HEK293 (cell line): ENCODE measurements at regions not wholly inside any gene's neighbourhood (a gene's known extent, or its start where the extent isn't known, plus 50 kb on each side); places are given as distances from the start of the nearest gene placed in this dataset.

ENCODE experiments used
- KLF1 ChIP-seq: fragments of 450-650 bp; formaldehyde crosslinking; IDR thresholded peaks from 2 replicates; pipeline ENCODE4 v1.5.1; 2016; ENCODE audit warnings: missing biosample characterization, missing genetic modification characterization
- OVOL3 ChIP-seq: fragments of 450-650 bp; formaldehyde crosslinking; IDR thresholded peaks from 2 replicates; pipeline ENCODE4 v1.5.1; 2016; ENCODE audit warnings: missing biosample characterization, missing genetic modification characterization
- ZBTB17 ChIP-seq: fragments of 450-650 bp; formaldehyde crosslinking; IDR thresholded peaks from 2 replicates; pipeline ENCODE4 v1.5.1; 2016; ENCODE audit warnings: missing biosample characterization, missing genetic modification characterization
- ZBTB49 ChIP-seq: fragments of 450-650 bp; formaldehyde crosslinking; IDR thresholded peaks from 2 replicates; pipeline ENCODE4 v1.5.1; 2016; ENCODE audit warnings: missing biosample characterization, missing genetic modification characterization, low read depth
- ZBTB6 ChIP-seq: fragments of 450-650 bp; formaldehyde crosslinking; IDR thresholded peaks from 2 replicates; pipeline ENCODE4 v1.5.1; 2017; ENCODE audit warnings: missing biosample characterization, missing genetic modification characterization
- ZNF184 ChIP-seq: fragments of 450-650 bp; IDR thresholded peaks from 2 replicates; pipeline ENCODE4 v1.5.1; 2018; ENCODE audit warnings: missing biosample characterization, mild to moderate bottlenecking, missing genetic modification characterization
- ZNF24 ChIP-seq: fragments of 450-650 bp; formaldehyde crosslinking; IDR thresholded peaks from 2 replicates; pipeline ENCODE4 v1.5.1; 2016; ENCODE audit warnings: missing biosample characterization, missing genetic modification characterization
- ZNF302 ChIP-seq: fragments of 450-650 bp; formaldehyde crosslinking; IDR thresholded peaks from 2 replicates; pipeline ENCODE4 v1.5.1; 2016; ENCODE audit warnings: missing biosample characterization, missing genetic modification characterization, low read depth
- ZNF670 ChIP-seq: fragments of 450-650 bp; formaldehyde crosslinking; IDR thresholded peaks from 2 replicates; pipeline ENCODE4 v1.5.1; 2016; ENCODE audit warnings: missing biosample characterization, missing genetic modification characterization, low read depth

GRCh38 chr21:41666641-41667081 lies 100.2 kb downstream of the RIPK4 start:
- TF ChIP-seq ZBTB6 (tag by site-specific recombination) (no peak), ZBTB17 (no peak), ZNF24 (tag by site-specific recombination) (no peak), ZBTB49 (no peak), OVOL3 (tag by site-specific recombination) (no peak), ZNF302 (no peak), KLF1 (no peak), ZNF670 (no peak), ZNF184 (tag by site-specific recombination) (no peak)
